Upper lobe of left lung (tissue), 4 donors: ENCODE measurements at regions not wholly inside any gene's neighbourhood (a gene's known extent, or its start where the extent isn't known, plus 50 kb on each side); places are given as distances from the start of the nearest gene placed in this dataset.

Experiments
- EP300 ChIP-seq, 4 donors: sonication (generic); formaldehyde crosslinking; IDR thresholded peaks; one replicate each; pipeline ENCODE4 v1.5.1; 2017; ENCODE audit warnings: antibody characterized with exemption in 4 of 4, control low read depth in 2 of 4
- POLR2A ChIP-seq, 4 donors: fragments of 450-650 bp; IDR thresholded peaks; one replicate each; pipeline ENCODE4 v1.5.1; 2016 to 2017; ENCODE audit warnings: antibody characterized with exemption in 4 of 4, mild to moderate bottlenecking in 2 of 4
- POLR2AphosphoS5 ChIP-seq, 2 donors: sonication (generic); formaldehyde crosslinking; IDR thresholded peaks; one replicate each; pipeline ENCODE4 v1.5.1; 2017; ENCODE audit warnings: antibody characterized with exemption in 2 of 2
- TF ChIP-seq, protein P1 (sequence below), 6 experiments: fragments of 450-650 bp in 4 of 6; fragments of 200-600 bp in 2 of 6; sonication (generic) in 2 of 6; IDR thresholded peaks; one replicate each; pipeline ENCODE4 v1.5.1; 2016 to 2019; ENCODE audit warnings: antibody characterized with exemption in 6 of 6

- TF ChIP-seq, protein P1, sequence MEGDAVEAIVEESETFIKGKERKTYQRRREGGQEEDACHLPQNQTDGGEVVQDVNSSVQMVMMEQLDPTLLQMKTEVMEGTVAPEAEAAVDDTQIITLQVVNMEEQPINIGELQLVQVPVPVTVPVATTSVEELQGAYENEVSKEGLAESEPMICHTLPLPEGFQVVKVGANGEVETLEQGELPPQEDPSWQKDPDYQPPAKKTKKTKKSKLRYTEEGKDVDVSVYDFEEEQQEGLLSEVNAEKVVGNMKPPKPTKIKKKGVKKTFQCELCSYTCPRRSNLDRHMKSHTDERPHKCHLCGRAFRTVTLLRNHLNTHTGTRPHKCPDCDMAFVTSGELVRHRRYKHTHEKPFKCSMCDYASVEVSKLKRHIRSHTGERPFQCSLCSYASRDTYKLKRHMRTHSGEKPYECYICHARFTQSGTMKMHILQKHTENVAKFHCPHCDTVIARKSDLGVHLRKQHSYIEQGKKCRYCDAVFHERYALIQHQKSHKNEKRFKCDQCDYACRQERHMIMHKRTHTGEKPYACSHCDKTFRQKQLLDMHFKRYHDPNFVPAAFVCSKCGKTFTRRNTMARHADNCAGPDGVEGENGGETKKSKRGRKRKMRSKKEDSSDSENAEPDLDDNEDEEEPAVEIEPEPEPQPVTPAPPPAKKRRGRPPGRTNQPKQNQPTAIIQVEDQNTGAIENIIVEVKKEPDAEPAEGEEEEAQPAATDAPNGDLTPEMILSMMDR (IDR thresholded peaks at IDR 0.05): no peak
- TF ChIP-seq POLR2A (IDR thresholded peaks at IDR 0.05) (no peak), POLR2AphosphoS5 (IDR thresholded peaks at IDR 0.05) (no peak), EP300 (IDR thresholded peaks at IDR 0.05) (no peak)
Measured at GRCh38 chr5:175808711-175809110, 62.7 kb upstream of the CPLX2 start.
